NOMO-1 (cell line): ENCODE measurements at regions not wholly inside any gene's neighbourhood (a gene's known extent, or its start where the extent isn't known, plus 50 kb on each side); places are given as distances from the start of the nearest gene placed in this dataset.

Source experiments
- DNase-seq, 2 experiments: peaks; one replicate each; lab custom pipeline; 2025; ENCODE audit not compliant: unreplicated experiment in 2 of 2; lab: John Stamatoyannopoulos, UW

GRCh38 chr22:19639610-19640135, 74.6 kb upstream of the SEPTIN5 start:
- no peak for DNase-seq

- no peak for DNase-seq
Observed at GRCh38 chr22:19640306-19640705, 74.0 kb upstream of the SEPTIN5 start.

GRCh38 chr22:19641254-19641982, 72.9 kb upstream of the SEPTIN5 start:
- DNase-seq = no peak

- DNase-seq = no peak
Observed at GRCh38 chr22:19641983-19642451, 72.3 kb upstream of the SEPTIN5 start.

- peak; percentile 62 to 91 for DNase-seq
Observed at GRCh38 chr22:19643448-19644313, 70.6 kb upstream of the SEPTIN5 start.

- DNase-seq = peak; percentile 51 to 73
Observed at GRCh38 chr22:19644314-19645223, 69.7 kb upstream of the SEPTIN5 start.

- DNase-seq = no peak
Observed at GRCh38 chr22:19645391-19645790, 68.9 kb upstream of the SEPTIN5 start.

- no peak for DNase-seq
Observed at GRCh38 chr22:19645905-19646304, 68.4 kb upstream of the SEPTIN5 start.

GRCh38 chr22:19646383-19646782, 67.9 kb upstream of the SEPTIN5 start:
- DNase-seq = no peak

- no peak for DNase-seq
Observed at GRCh38 chr22:19648419-19648929, 65.8 kb upstream of the SEPTIN5 start.

- no peak for DNase-seq
Observed at GRCh38 chr22:19652316-19652715, 62.0 kb upstream of the SEPTIN5 start.

GRCh38 chr22:19654338-19654987, 59.8 kb upstream of the SEPTIN5 start:
- no peak for DNase-seq

- no peak for DNase-seq
Observed at GRCh38 chr22:19655399-19655798, 58.9 kb upstream of the SEPTIN5 start.

GRCh38 chr22:19656541-19657251, 57.6 kb upstream of the SEPTIN5 start:
- no peak for DNase-seq

GRCh38 chr22:19657252-19658056, 56.8 kb upstream of the SEPTIN5 start:
- DNase-seq = no peak

- no peak for DNase-seq
Observed at GRCh38 chr22:19658057-19658966, 56.0 kb upstream of the SEPTIN5 start.
